ENCODE measurements at regions not wholly inside any gene's neighbourhood (a gene's known extent, or its start where the extent isn't known, plus 50 kb on each side); places are given as distances from the start of the nearest gene placed in this dataset.
"Not testable (repeated sequence)": the region's sequence is repeated elsewhere in the genome, so short reads cannot be mapped to it uniquely, and the experiment has no call there.

- no peak for DNase-seq
These were observed 1902.2 kb upstream of the C9orf72 start for GRCh38 chr9:29475471-29475870.

DNA sequence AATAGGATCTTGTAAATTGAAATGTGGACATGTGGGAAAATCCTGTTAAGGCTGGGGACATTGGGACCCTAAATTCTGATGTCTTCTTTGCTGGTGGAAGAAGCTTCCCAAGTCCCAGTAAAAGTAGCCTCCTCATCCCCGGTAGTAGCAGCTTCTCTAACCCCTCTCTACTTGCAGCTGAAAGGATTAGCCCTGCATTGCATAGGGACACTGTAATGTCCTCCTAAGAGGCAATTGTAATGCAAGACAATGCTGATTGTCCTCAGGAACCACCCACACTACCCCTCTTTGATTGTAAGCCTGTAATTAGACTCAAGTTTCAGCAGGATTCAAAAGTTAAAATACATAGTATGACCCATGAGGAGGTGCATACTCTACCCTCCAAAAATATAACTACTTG is 1938.4 kb upstream of the C9orf72 start:
- no peak for DNase-seq

DNA sequence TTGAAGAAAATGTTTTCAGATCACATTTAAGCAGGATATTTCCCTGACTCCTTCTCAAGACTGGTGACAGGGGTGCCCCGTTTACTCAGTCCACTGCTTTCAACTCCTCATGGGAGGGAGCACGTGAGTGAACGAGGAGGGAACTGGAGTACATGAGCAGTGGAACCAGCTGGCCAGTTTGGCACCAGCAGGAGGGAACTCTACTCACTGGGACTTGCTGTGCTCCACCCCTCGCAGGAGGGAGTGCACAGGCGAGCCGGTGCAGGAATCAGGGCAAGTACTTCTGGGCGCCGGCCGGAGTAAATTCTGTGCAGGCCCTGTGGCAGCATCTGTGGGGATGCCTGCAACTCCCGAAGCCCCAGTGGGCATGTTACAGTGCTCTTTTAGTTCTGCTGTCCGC is 1941.1 kb upstream of the C9orf72 start:
- DNase-seq = no peak

- no peak for DNase-seq
These were observed 1941.6 kb upstream of the C9orf72 start for GRCh38 chr9:29514862-29515261.

DNA sequence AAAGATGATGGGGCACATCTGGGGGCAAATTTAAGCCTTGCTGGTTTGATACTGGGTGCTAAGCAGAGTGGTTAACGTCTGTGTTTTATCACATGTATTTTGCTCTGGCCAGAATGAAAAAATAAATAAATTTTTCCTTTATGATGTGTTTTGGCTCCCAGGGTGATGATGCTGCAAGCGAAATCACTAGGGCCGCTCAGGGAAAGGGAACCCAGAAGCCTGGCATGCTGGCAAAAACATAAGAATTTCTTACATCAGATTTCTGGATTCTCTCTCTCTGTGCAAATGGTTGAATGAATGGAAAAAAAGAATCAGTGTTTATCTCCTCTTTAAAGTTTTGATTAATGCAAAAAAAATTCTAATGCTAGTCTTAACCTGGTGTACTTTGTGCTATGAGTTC is 1975.2 kb upstream of the C9orf72 start:
- no peak for DNase-seq

DNA sequence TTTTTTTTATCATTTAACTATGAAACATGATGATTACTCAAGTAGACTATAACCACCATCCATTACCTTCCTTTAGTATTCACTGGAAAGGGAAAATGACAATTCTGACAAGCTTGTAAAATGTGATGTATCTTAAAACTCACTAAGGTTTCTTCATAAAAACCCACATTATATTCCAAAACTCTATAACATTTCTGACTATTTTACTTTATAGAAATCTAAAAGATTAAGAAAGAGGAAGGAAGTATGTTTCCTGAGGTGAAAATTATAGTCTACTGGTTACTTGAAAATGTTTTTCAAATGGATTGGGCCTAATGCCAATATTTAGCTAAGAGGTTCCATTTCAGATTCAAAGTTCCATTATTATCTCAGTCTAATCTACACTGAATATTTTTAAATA is 1982.2 kb upstream of the C9orf72 start:
- no peak for DNase-seq

DNA sequence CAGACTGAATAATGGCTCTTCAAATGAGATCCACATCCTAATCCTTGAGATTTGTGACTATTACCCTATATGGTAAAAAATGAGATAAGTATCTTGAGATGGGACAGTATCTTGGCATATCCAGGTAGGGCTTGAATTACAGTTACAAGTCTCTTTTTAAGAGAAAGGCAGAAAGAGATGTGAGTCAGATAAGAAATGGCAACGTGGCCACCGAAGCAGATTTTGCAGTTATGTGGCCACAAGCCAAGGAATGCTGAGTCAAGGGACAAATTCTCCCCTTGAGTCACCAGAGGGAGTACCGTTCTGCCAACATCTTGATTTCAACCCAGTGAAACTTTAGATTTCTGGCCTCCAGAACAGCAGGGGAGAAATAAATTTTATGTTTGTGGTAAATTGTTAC is 1983.0 kb upstream of the C9orf72 start:
- no peak for DNase-seq

- DNase-seq = no peak
These were observed 1983.5 kb upstream of the C9orf72 start for GRCh38 chr9:29556746-29557145.

- DNase-seq = no peak
These were observed 1991.3 kb upstream of the C9orf72 start for GRCh38 chr9:29564564-29564963.

- DNase-seq = no peak
These were observed 2001.9 kb upstream of the C9orf72 start for GRCh38 chr9:29575219-29575618.

- DNase-seq = no peak
These were observed 2015.1 kb upstream of the C9orf72 start for GRCh38 chr9:29588361-29588760.

DNA sequence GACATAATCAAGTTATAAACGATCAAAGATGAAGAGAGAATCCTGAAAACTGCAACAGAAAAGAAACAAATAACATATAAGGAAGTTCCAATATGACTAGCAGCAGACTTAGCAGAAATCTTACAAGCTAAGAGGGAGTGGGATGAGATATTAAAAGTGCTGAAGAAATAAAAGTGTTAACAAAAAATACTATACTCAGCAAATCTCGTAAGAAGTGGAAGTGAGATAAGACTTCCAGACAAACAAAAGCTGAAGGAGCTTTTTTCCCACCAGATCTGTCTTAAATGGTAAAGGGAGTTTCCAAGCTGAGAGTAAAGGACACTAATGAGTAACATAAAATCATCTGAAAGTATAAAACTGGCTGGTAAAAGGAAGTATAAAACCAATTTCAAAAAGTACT is 2036.0 kb upstream of the C9orf72 start:
- DNase-seq = no peak

DNA sequence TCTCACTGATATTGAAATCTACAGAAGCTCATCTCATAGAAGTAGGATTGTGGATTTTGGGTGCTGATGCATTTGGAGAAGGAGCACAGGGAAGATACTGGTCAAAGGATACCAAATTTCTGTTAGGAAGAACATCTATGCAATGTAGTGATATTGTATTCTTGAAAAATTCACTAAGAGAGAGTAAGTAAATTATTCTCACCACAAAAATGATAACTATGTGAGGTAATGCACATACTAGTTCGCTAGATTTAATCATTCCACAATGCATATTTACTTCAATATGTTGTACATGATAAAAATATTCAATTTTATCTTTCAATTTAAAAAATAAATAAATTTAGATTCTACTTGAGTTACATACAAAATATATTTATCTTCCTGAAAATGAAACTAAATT is 2040.5 kb upstream of the C9orf72 start:
- DNase-seq = no peak

DNA sequence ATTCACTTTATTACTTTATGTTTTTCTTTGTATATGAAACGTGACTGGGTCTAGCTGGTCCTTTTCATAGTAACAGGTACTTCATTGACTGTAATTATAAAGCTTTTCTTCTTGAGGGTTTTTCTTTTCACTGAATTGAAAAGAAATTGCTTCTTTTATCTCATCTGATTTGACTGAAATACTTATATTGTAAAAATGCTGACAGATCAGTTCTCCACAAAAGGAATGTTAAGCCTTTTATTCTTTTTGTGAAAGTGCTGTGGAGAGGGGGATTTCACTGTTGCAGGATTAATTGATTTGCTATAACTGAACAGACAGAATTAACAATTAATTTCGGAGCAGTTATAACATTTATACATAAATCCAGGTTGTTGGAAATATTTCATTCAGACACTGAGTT is 2043.6 kb upstream of the C9orf72 start:
- DNase-seq = no peak

DNA sequence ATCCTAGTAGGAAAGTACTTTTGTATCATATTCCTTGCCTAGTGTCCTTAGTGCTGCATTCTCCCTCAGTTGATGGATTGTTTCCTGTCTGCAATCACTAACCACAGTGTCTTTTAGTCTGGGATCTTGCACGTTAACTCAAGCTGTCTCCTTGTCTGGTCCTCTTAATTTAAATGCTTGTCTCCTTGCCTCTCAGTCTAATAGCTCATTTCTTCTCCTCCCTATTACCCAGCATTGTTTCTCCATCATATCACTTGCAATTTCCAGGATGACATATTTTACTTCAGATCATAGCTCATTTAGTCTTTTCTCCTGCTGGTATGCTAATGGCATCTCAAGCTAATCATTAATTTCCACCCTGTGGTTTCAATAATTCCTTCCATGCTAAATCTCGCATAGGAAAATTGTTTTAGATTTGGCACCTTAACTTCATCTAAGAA is 2052.0 kb upstream of the C9orf72 start:
- no peak for DNase-seq

GRCh38 chr9:29625931-29626330 is 2052.7 kb upstream of the C9orf72 start:
- no peak for DNase-seq

- not testable (repeated sequence) for DNase-seq
These were observed 2055.6 kb upstream of the C9orf72 start for GRCh38 chr9:29628856-29629255.

GRCh38 chr9:29637471-29638237 is 2064.4 kb upstream of the C9orf72 start:
- DNase-seq = no peak

- no peak for DNase-seq
These were observed 2067.2 kb upstream of the C9orf72 start for GRCh38 chr9:29640507-29640906.

GRCh38 chr9:29644514-29644913 is 2071.2 kb upstream of the C9orf72 start:
- no peak for DNase-seq

DNA sequence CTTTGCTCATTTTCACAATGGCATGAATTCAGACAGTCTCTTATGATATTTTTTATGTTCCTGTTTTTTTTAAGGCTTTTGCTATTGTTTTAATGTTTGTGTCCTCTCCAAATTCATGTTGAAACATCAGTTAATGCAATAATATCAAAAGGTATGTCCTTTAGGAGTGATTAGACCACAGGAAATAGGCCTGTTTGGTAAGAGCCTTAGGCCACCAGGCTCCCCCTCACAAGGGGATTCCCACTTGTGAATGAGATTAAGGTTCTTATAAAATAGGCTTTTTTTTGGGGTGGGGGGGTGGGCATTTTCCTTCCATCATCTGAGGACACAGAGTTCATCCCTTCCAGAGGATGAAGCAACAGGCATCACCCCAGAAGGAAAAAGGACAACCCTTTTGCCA is 2074.2 kb upstream of the C9orf72 start:
- DNase-seq = no peak

DNA sequence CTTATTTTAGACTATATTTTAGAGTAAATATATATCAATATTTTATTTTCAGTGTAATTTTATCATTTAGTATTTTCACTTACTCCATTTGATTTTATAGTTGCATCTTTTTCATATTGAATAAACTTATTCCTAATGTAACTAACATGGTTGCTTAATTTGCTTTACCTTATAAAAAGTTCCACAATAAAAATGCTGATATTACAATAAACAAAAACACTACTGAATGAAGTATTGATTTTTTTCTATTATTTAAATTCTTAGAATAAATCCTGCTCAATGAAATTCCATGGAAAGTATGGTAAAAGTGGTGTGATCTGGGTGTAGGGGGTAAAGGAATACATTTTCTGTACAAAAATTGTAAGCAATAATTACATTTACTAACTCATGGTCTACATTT is 2074.9 kb upstream of the C9orf72 start:
- no peak for DNase-seq

DNA sequence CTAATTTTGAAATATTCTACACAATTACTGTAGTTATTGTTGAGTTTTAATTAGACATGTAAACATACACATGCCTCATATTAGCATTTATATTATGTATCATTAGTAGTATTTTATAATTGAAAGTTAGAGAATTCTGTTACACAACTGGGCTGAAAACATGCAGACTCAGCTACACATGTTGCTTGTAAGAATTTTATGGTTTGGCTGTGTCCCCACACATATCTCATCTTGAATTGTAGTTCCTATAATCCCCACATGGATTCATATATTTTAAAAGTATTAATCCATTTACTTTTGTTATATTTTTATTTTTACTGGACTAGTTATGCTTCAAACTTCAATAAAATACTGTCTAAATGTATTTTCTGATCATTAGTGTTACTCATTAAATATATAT is 2075.3 kb upstream of the C9orf72 start:
- no peak for DNase-seq

DNA sequence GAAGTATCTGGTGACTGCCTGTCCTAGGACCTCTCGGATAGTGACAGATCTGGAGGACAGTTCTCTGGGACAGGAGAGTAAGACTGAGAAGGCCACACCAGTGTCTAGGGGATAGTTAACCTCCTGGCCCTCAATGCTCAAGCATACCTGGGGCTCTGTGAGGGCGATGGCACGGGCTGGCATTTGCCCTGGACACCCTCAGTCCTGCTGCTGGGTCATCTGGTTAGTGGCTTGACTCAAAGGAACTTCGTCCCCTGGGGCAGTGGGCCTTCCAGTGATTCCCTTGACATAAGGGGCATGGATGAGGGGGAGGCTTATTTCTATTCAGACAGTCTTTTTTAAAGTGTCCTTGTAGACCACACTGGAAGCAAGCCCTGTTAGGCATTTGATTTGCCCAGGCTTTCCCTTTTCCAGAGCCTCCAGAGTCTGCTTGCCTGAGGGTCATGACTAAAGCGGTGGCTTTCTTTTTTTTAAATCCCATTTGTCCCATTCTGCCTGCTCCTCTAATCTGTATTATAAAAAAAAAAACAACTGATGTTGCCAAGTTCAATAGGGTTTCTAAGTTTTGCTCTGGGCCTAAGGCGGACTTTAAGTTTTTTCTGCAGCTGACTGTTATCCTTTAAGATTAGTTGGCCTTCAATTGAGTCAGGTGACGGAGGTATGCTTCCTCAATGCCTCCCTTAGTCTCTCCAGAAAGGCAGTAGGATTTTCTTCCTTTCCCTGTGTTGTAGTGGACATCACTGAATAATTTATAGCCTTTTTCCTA is 2083.5 kb upstream of the C9orf72 start:
- no peak for DNase-seq

- DNase-seq = no peak
These were observed 2084.5 kb upstream of the C9orf72 start for GRCh38 chr9:29657821-29658220.

All from NCI-H2107 (cell line).